NOMO-1 (cell line): ENCODE measurements at regions not wholly inside any gene's neighbourhood (a gene's known extent, or its start where the extent isn't known, plus 50 kb on each side); places are given as distances from the start of the nearest gene placed in this dataset.

Source experiments
- DNase-seq, 2 experiments: peaks; one replicate each; lab custom pipeline; 2025; ENCODE audit not compliant: unreplicated experiment in 2 of 2; lab: John Stamatoyannopoulos, UW

DNA sequence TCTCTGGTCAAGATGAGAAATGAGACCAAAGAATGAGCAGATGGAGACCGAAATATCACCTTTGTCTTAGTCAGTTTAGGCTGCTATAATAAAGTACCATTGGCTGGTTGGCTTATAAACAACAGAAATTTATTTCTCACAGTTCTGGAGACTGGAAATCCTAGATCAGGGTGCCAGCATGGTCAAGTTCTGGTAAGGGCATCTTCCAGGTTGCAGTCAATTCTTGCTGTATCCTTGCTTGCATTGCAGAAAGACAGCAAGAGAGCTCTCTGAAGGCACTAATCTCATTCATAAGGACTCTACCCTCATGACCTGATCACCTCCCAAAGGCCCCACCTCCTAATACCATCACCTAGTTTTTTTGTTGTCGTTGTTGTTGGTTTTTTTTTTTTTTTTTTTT is 52.7 kb upstream of the MKLN1 start:
- DNase-seq, result no peak

DNA sequence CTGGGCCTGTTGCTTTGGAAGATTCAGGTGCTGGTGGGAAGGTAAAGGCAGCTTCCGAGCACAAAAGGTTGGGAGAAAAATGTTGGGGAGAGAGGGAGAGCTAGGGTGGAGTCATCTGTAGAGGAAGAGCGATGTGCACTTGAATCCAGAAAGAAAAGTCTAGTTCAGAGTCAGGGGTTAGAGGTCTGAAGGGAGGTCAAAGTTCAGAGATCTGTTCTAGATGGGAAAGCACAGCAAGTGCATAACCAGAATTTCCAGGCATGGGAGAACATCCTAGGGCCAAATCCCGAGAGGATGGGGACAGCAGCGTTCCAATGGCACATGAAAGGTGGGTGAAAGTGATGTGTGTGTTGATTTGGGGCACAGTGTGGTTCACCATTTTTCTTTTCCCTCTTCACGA is 51.5 kb upstream of the MKLN1 start:
- DNase-seq, result no peak

DNA sequence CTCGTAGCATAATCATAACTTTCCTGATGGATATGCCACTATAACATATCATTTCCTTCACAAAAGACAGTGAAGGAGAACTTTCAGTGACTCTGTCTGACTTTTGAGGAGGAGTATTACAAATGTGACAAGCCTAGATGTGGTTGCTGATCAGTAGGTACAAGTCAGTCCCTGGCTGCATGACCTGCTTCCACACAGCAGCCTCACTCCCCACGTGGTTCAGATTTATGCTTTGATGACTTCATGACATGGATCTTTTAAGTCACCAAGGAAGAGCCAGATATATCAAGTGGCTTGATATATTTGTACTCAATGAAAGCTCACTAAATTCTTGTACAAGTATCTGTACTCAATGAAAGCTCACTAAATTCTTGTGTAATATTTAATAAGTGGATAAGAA is 50.9 kb upstream of the MKLN1 start:
- no peak for DNase-seq
